Tibial artery (tissue), 4 donors: ENCODE measurements at regions not wholly inside any gene's neighbourhood (a gene's known extent, or its start where the extent isn't known, plus 50 kb on each side); places are given as distances from the start of the nearest gene placed in this dataset.
"Not testable (repeated sequence)": the region's sequence is repeated elsewhere in the genome, so short reads cannot be mapped to it uniquely, and the experiment has no call there.

Experiments
- DNase-seq, 2 donors: peaks; one replicate each; pipeline ENCODE4 v3.0.0-alpha.2; 2019
- H3K27ac ChIP-seq, 2 donors: fragments of 200-600 bp; sonication (generic) in 1 of 2; 1 replicate in 1 of 2; 2 replicates in 1 of 2; pipeline ENCODE4 v1.5.1; 2018 to 2019; ENCODE audit warnings: mild to moderate bottlenecking in 1 of 2
- H3K27me3 ChIP-seq, 2 donors: fragments of 200-600 bp; sonication (generic) in 1 of 2; one replicate each; pipeline versions ENCODE4 v1.5.1 to v1.6.0; 2016 to 2019
- H3K36me3 ChIP-seq, 3 donors: fragments of 200-600 bp; sonication (generic) in 2 of 3; one replicate each; pipeline ENCODE4 v1.5.1; 2016 to 2019; ENCODE audit warnings: mild to moderate bottlenecking in 2 of 3
- H3K4me1 ChIP-seq, 4 donors: fragments of 200-600 bp; sonication (generic) in 2 of 4; 1 replicate in 3 of 4; 2 replicates in 1 of 4; pipeline ENCODE4 v1.5.1; 2016 to 2019
- H3K4me3 ChIP-seq, 2 donors: fragments of 200-600 bp; sonication (generic) in 1 of 2; 1 replicate in 1 of 2; 2 replicates in 1 of 2; pipeline ENCODE4 v1.5.1; 2018 to 2019; ENCODE audit warnings: mild to moderate bottlenecking in 2 of 2
- H3K9me3 ChIP-seq, 3 donors: fragments of 200-600 bp; sonication (generic) in 1 of 3; one replicate each; pipeline ENCODE4 v1.5.1; 2016 to 2019
- intact Hi-C: fragments of 100-400 bp; cut with DNase I; formaldehyde crosslinking; loops from one replicate; pipeline ENCODE4 v1.15.0; 2023; ENCODE audit warnings: low total_unique reads
- TF ChIP-seq, protein P1 (sequence below), 2 experiments: fragments of 200-600 bp in 1 of 2; fragments of 450-650 bp in 1 of 2; IDR thresholded peaks; one replicate each; pipeline ENCODE4 v1.5.1; 2017 to 2019; ENCODE audit warnings: antibody characterized with exemption in 2 of 2, mild to moderate bottlenecking in 1 of 2, moderate library complexity in 1 of 2

DNA sequence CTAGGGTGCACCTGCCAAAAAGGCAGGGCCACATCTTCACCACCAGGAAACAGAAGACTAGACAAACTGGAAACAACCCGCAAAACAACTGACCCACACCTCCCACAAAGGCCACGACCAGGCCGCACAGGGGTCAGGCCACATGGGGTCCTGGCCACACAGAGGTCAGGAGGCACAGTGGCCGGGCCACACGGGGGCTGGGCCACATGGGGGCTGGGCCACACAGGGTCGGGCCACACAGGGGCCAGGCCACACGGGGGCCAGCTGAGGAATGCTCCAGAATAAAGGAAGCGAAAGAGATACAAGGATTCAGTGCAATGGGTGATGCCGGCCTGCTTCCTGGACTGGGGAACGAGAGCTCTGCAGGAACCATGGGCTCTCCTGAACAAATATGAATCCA lies 91.6 kb downstream of the OLFM1 start:
- Histone ChIP-seq H3K9me3 (no peaks in the 10 kb centered on the region), H3K4me1 (no peaks in the 10 kb centered on the region), H3K36me3 (no peaks in the 10 kb centered on the region), H3K4me3 (no peak overlapping the region), H3K27ac (no peak overlapping the region), H3K27me3 (peaks cover 0 to 64% of the 10 kb centered on the region in 2 donors)
- intact Hi-C loops = no loop called here
- DNase-seq = no peak
- TF ChIP-seq, protein P1, sequence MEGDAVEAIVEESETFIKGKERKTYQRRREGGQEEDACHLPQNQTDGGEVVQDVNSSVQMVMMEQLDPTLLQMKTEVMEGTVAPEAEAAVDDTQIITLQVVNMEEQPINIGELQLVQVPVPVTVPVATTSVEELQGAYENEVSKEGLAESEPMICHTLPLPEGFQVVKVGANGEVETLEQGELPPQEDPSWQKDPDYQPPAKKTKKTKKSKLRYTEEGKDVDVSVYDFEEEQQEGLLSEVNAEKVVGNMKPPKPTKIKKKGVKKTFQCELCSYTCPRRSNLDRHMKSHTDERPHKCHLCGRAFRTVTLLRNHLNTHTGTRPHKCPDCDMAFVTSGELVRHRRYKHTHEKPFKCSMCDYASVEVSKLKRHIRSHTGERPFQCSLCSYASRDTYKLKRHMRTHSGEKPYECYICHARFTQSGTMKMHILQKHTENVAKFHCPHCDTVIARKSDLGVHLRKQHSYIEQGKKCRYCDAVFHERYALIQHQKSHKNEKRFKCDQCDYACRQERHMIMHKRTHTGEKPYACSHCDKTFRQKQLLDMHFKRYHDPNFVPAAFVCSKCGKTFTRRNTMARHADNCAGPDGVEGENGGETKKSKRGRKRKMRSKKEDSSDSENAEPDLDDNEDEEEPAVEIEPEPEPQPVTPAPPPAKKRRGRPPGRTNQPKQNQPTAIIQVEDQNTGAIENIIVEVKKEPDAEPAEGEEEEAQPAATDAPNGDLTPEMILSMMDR (IDR thresholded peaks at IDR 0.05) = no peak

DNA sequence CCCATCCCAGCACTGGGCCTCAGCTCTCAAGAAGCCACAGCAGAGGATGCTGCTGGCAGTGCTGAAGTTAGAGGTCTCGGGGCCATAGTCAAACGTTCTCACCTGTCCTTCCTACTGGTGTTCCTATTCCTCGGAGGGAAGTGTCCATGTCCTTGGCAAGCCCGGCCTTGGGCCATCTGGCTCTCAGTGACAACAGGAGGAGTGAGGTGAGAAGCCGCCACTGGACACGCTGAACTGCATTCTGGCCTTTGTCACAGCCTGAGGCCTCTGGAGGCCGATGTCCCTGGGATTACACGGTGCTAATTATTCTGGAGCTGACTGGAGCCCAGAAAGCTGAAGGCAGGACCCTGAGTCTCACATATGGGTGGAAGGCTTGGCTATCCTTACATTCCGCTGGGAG lies 92.5 kb downstream of the OLFM1 start:
- no peaks in the 10 kb centered on the region for H3K36me3 ChIP-seq
- H3K9me3 ChIP-seq = no peaks in the 10 kb centered on the region
- H3K27me3 ChIP-seq = peaks cover 0 to 64% of the 10 kb centered on the region in 2 donors
- H3K4me1 ChIP-seq = no peaks in the 10 kb centered on the region
- no peak overlapping the region for H3K4me3 ChIP-seq
- intact Hi-C loops = no loop called here
- no peak overlapping the region for H3K27ac ChIP-seq
- no peak for DNase-seq
- TF ChIP-seq, protein P1 (IDR thresholded peaks at IDR 0.05) = no peak

DNA sequence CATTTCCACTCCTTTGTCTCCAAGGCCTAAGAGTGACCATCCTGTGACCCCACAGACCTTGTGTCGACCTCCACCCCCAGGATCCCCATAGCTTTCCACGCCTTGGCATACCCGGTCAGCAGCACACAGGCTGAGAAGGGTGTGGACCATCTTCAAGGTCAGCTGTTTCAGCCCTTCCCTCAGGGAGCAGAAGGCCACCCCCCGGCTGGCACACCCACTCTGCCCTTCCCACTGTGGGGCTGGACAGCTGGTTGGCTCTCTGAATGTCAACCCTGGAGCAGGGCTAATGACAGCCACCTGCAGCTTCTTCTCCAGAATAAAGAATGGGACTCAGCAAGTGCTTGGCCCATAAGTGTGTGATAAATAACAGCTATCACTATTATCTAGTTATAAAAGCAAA lies 93.1 kb downstream of the OLFM1 start:
- H3K27me3 ChIP-seq = peaks cover 0 to 64% of the 10 kb centered on the region in 2 donors
- TF ChIP-seq, protein P1 (IDR thresholded peaks at IDR 0.05) = no peak
- intact Hi-C loops = no loop called here

DNA sequence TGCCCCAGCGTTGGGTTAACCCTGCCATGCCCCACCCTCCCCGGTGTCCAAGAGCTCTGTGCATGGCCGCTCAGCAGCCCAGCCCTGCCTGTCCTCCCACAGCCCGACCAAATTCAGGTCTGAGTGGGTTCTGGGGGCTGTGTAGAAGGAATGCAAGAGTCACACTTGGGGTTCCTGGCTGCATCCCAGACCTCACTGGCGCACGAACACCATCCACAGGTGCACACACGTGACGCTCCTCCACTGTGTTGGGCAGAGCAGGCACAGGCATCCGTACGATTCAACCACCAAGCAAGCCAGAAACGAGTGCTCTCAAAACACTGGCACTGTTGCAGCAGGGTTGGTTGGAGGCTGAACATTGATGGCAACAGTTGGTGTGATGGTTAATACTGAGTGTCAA lies 93.9 kb downstream of the OLFM1 start:
- Histone ChIP-seq H3K27me3 (peaks cover 0 to 65% of the 10 kb centered on the region in 2 donors), H3K36me3 (no peaks in the 10 kb centered on the region), H3K4me1 (peaks cover 0 to 5% (median 0%) of the 10 kb centered on the region in 4 donors), H3K9me3 (no peaks in the 10 kb centered on the region), H3K4me3 (no peak overlapping the region), H3K27ac (no peak overlapping the region)
- TF ChIP-seq, protein P1 (IDR thresholded peaks at IDR 0.05) = no peak
- intact Hi-C loops = no loop called here
- no peak for DNase-seq

More for the DNA sequence above, 93.1 kb downstream of the OLFM1 start:
- Histone ChIP-seq H3K4me3 (no peak overlapping the region), H3K36me3 (no peaks in the 10 kb centered on the region), H3K27ac (no peak overlapping the region), H3K4me1 (no peaks in the 10 kb centered on the region), H3K9me3 (no peaks in the 10 kb centered on the region)
- no peak for DNase-seq

GRCh38 chr9:135181841-135182240 lies 94.4 kb downstream of the OLFM1 start:
- H3K36me3 ChIP-seq, H3K4me3 ChIP-seq, H3K9me3 ChIP-seq, DNase-seq, H3K27ac ChIP-seq, intact Hi-C loops: not testable (repeated sequence)
- peaks cover 0 to 66% of the 10 kb centered on the region in 2 donors for H3K27me3 ChIP-seq
- H3K4me1 ChIP-seq = peaks cover 0 to 10% (median 0%) of the 10 kb centered on the region in 4 donors

GRCh38 chr9:135183069-135183468 lies 95.6 kb downstream of the OLFM1 start:
- no peak overlapping the region for H3K27ac ChIP-seq
- H3K4me1 ChIP-seq = peaks cover 0 to 13% (median 0%) of the 10 kb centered on the region in 4 donors
- H3K27me3 ChIP-seq = peaks cover 0 to 78% of the 10 kb centered on the region in 2 donors
- TF ChIP-seq, protein P1 (IDR thresholded peaks at IDR 0.05) = no peak
- H3K36me3 ChIP-seq = no peaks in the 10 kb centered on the region
- intact Hi-C loops = no loop called here
- no peak overlapping the region for H3K4me3 ChIP-seq
- no peak for DNase-seq
- no peaks in the 10 kb centered on the region for H3K9me3 ChIP-seq
